K562 (cell line): ENCODE measurements at regions not wholly inside any gene's neighbourhood (a gene's known extent, or its start where the extent isn't known, plus 50 kb on each side); places are given as distances from the start of the nearest gene placed in this dataset.

Experiments
- ATAC-seq: fragments of 200-7000 bp; cut with Tn5 transposase; 3 replicates; pipeline ENCODE4 v1.9.1; 2020; ENCODE audit warnings: moderate library complexity
- BruUV-seq: library from RNA; stranded (reverse); fragments of 400-500 nt; replicated peaks from 2 replicates; lab custom pipeline; 2021; lab: Mats Ljungman, UMichigan
- CTCF ChIA-PET: fragments of 300-600 bp; formaldehyde crosslinking; extraction: SDS; loops from one replicate; lab custom pipeline; 2021; ENCODE audit warnings: low intra/inter-chr PET ratio; lab: Yijun Ruan, JAX
- POLR2A ChIA-PET: fragments of 300-600, 350-650 bp; sonication (Branson Sonifier 250); formaldehyde crosslinking; extraction: SDS; loops from one replicate; lab custom pipeline; 2021; ENCODE audit warnings: antibody characterized with exemption, inconsistent platforms; lab: Yijun Ruan, JAX
- DNase-seq, 4 experiments: peaks; one replicate each; pipeline versions ENCODE4 v3.0.0 to v3.0.0-alpha.2; 2011 to 2018; ENCODE audit warnings: low spot score in 3 of 4, mixed read lengths in 3 of 4; ENCODE audit errors: extremely low read depth in 1 of 4
- FAIRE-seq: peaks from 2 replicates; lab custom pipeline; 2011; peaks lifted over from hg19 to GRCh38; lab: Jason Lieb, UNC
- H2AFZ ChIP-seq: 2 replicates; pipeline ENCODE4 v1.6.0; 2011; ENCODE audit warnings: low read depth, low read length, control low read depth, inconsistent platforms
- H3K27ac ChIP-seq: fragments of 200-600 bp; 3 replicates; pipeline ENCODE4 v1.8.0; 2011; ENCODE audit warnings: low read depth, mild to moderate bottlenecking, control low read depth, inconsistent platforms, low read length, moderate library complexity, mixed read lengths; ENCODE audit errors: extremely low read depth
- H3K27me3 ChIP-seq, 2 experiments: fragments of 300-600 bp in 1 of 2; 2 replicates in 1 of 2; 3 replicates in 1 of 2; pipeline versions ENCODE4 v1.6.0 to v1.8.0; 2011; ENCODE audit warnings: inconsistent platforms in 2 of 2, low read length in 2 of 2, mild to moderate bottlenecking in 1 of 2, mixed read lengths in 1 of 2, moderate library complexity in 1 of 2; ENCODE audit not compliant: control insufficient read depth in 2 of 2, insufficient read depth in 2 of 2
- H3K36me3 ChIP-seq: fragments of 300-600 bp; 3 replicates; pipeline ENCODE4 v1.8.0; 2011; ENCODE audit warnings: mild to moderate bottlenecking, low read length, inconsistent platforms; ENCODE audit not compliant: control insufficient read depth, insufficient read depth
- H3K4me1 ChIP-seq, 2 experiments: fragments of 200-600 bp in 1 of 2; replicated peaks in 1 of 2; 2 replicates in 1 of 2; 3 replicates in 1 of 2; pipeline versions ENCODE4 v1.5.1 to v1.8.0; 2011; ENCODE audit warnings: inconsistent platforms in 2 of 2, low read length in 2 of 2, mild to moderate bottlenecking in 1 of 2, mixed read lengths in 1 of 2, moderate library complexity in 1 of 2; ENCODE audit not compliant: control insufficient read depth in 2 of 2, insufficient read depth in 2 of 2
- H3K4me2 ChIP-seq: 2 replicates; pipeline ENCODE4 v1.6.1; 2011; ENCODE audit warnings: low read length, control low read depth, inconsistent platforms, mixed read lengths; ENCODE audit not compliant: insufficient read depth
- H3K4me3 ChIP-seq: fragments of 200-600 bp; sonication (generic), shearing (Covaris generic); 2 replicates; pipeline ENCODE4 v1.5.1; 2016; ENCODE audit warnings: control low read depth, inconsistent platforms
- H3K79me2 ChIP-seq: fragments of 200-600 bp; 3 replicates; pipeline ENCODE4 v1.8.0; 2011; ENCODE audit warnings: low read length, inconsistent platforms; ENCODE audit not compliant: control insufficient read depth, insufficient read depth
- H3K9ac ChIP-seq, 2 experiments: 2 replicates each; pipeline versions ENCODE4 v1.6.0 to v1.6.1; 2011; ENCODE audit warnings: low read depth in 2 of 2, low read length in 2 of 2, control low read depth in 1 of 2, inconsistent platforms in 1 of 2, mild to moderate bottlenecking in 1 of 2, mixed read lengths in 1 of 2; ENCODE audit not compliant: insufficient read depth in 1 of 2
- H3K9me1 ChIP-seq: one replicate; pipeline ENCODE4 v1.6.0; 2011; ENCODE audit warnings: inconsistent platforms, mild to moderate bottlenecking, low read length, moderate library complexity; ENCODE audit not compliant: control insufficient read depth, insufficient read depth
- H3K9me3 ChIP-seq: replicated peaks from 2 replicates; pipeline ENCODE4 v1.5.1; 2011; ENCODE audit warnings: low read depth, low read length, inconsistent platforms; ENCODE audit not compliant: control insufficient read depth, insufficient read depth
- H4K20me1 ChIP-seq: replicated peaks from 2 replicates; pipeline ENCODE4 v1.6.1; 2011; ENCODE audit warnings: low read length, inconsistent platforms, mixed read lengths; ENCODE audit not compliant: control insufficient read depth, insufficient read depth
- CHCHD3 ChIP-seq: fragments of 250-450 bp; sonication (Bioruptor Pico); IDR thresholded peaks from 2 replicates; pipeline ENCODE4 v2.1.2; 2022; ENCODE audit warnings: mild to moderate bottlenecking
- ETV5 ChIP-seq: sonication (generic); formaldehyde crosslinking; IDR thresholded peaks from 2 replicates; pipeline ENCODE4 v1.4.0; 2020; ENCODE audit warnings: low read depth, mild to moderate bottlenecking, missing genetic modification reagents
- ETV6 ChIP-seq, 3 experiments: fragments of 150-350 bp in 1 of 3; sonication (generic) in 1 of 3; formaldehyde crosslinking in 1 of 3; IDR thresholded peaks; 2 replicates each; pipeline versions ENCODE4 v1.6.1 to v1.8.0; 2014 to 2022; ENCODE audit warnings: borderline replicate concordance in 2 of 3, low read depth in 2 of 3, antibody characterized with exemption in 1 of 3, low read length in 1 of 3, mild to moderate bottlenecking in 1 of 3, missing genetic modification reagents in 1 of 3
- FOSL1 ChIP-seq: fragments of 200-800 bp; sonication (Bioruptor generic); conservative IDR thresholded peaks from 2 replicates; pipeline ENCODE4 v1.6.1; 2016; ENCODE audit warnings: missing genetic modification characterization, missing compliant biosample characterization
- NR3C1 ChIP-seq: sonication (generic); formaldehyde crosslinking; IDR thresholded peaks from 2 replicates; pipeline ENCODE4 v1.8.1; 2022; ENCODE audit warnings: missing genetic modification reagents
- SMAD3 ChIP-seq: fragments of 450-650 bp; formaldehyde crosslinking; conservative IDR thresholded peaks from 2 replicates; pipeline ENCODE4 v1.4.0; 2020; ENCODE audit warnings: mild to moderate bottlenecking
- TBP ChIP-seq: optimal IDR thresholded peaks from 2 replicates; pipeline ENCODE3; 2011; ENCODE audit warnings: low read depth, low read length, improper control_type of control experiment
- ZNF23 ChIP-seq: fragments of 250-450 bp; sonication (Bioruptor Pico); IDR thresholded peaks from 2 replicates; pipeline ENCODE4 v1.4.0; 2020; ENCODE audit warnings: mild to moderate bottlenecking
- ZNF449 ChIP-seq: fragments of 250-450 bp; sonication (Bioruptor Pico); IDR thresholded peaks from 2 replicates; pipeline ENCODE4 v1.8.0; 2022; ENCODE audit warnings: moderate library complexity, mild to moderate bottlenecking, inconsistent platforms
- ZNF644 ChIP-seq: fragments of 200-800 bp; sonication (Bioruptor generic); IDR thresholded peaks from 2 replicates; pipeline ENCODE4 v1.6.1; 2016; ENCODE audit warnings: low read depth, missing genetic modification characterization, missing compliant biosample characterization
- WGBS: fragments of 100-300 bp; shearing (Covaris generic); methylation state at CpG from one replicate; pipeline ENCODE4 v1.1.6; 2016; ENCODE audit warnings: low coverage, mixed read lengths; ENCODE audit not compliant: insufficient coverage; ENCODE audit errors: missing lambda C conversion rate; 5-methylcytosine and 5-hydroxymethylcytosine counted together
- in situ Hi-C: fragments of 300-500 bp; cut with MboI; formaldehyde crosslinking; loops from 4 replicates; pipeline ENCODE4 v1.15.0; 2018; ENCODE audit warnings: inconsistent platforms, mixed read lengths
- intact Hi-C: fragments of 100-400 bp; cut with micrococcal nuclease; formaldehyde crosslinking; loops from 2 replicates; pipeline ENCODE4 v1.14.2; 2022
- TF ChIP-seq, protein P1 (sequence below): sonication (generic); formaldehyde crosslinking; IDR thresholded peaks from 2 replicates; pipeline ENCODE4 v1.5.0; 2020; ENCODE audit warnings: missing genetic modification reagents

GRCh38 chr6:82524031-82524430 is 160.4 kb downstream of the TPBG start (continued):
- TF ChIP-seq ZNF23 (CRISPR knock-in tag) = no peak
- TF ChIP-seq SMAD3 = no peak
- TF ChIP-seq CHCHD3 (CRISPR knock-in tag) = no peak
- no peak for TF ChIP-seq ZNF449
- no peak for TF ChIP-seq ETV6 (IDR thresholded peaks at IDR 0.05; ENCODE audit: borderline replicate concordance in 1 of 2, low read depth in 2 of 2, low read length in 1 of 2)
- TF ChIP-seq ETV6 (CRISPR knock-in tag; IDR thresholded peaks at IDR 0.05; ENCODE audit: borderline replicate concordance) = no peak
- no peak for TF ChIP-seq ETV5
- no peak for TF ChIP-seq TBP

DNA sequence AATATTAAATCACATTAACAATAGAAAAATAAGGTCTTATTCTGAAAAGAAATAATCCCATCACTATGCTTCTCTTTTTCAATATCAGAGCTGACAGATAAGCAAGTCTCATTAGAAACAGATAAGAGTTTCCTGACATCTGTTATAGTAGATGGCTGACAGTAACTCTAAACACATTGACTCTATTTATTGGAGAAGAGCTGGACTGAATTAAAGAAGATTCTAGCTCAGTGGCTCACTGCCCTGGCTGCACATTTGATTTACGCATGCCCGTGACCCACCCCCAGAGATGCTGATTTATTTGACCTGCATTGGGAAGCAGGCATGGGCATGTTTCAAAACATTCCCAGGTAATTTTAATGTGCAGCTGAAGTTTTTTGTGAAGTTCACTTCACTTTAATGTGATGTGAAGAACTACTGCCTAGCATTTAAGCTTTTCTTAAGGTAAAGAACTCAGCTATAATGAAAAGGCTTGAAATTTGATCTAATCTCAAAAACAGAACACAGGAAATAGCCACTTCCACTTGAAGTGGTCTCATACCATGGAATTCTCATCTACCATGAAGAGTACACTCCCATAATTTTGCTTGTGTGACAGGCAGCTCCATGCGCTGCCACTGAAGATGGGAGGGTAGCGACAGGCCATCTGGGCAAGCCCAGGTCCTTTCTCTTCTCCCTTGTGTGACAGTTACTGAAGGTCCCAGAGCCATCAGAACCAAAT is 162.3 kb downstream of the TPBG start:
- in situ Hi-C loops (no loop called here), intact Hi-C loops (no loop called here)
- Histone ChIP-seq H2AFZ (no peak overlapping the region), H3K4me1 (no peaks in the 10 kb centered on the region; a peak in 2 of 5 replicates), H3K27me3 (no peaks in the 10 kb centered on the region), H4K20me1 (no peaks in the 10 kb centered on the region), H3K4me2 (no peak overlapping the region), H3K9me1 (no peaks in the 10 kb centered on the region), H3K36me3 (no peaks in the 10 kb centered on the region), H3K27ac (no peak overlapping the region), H3K9ac (no peak overlapping the region), H3K79me2 (no peaks in the 10 kb centered on the region), H3K9me3 (no peaks in the 10 kb centered on the region), H3K4me3 (no peak overlapping the region)
- ATAC-seq (no peak), FAIRE-seq (no peak), DNase-seq (no peak)
- 14% methylated on average over 4 of the region's 4 CpGs for WGBS
- ChIA-PET POLR2A (no interaction called here), CTCF (no interaction called here)
- BruUV-seq = no TSS peak
- TF ChIP-seq, protein P1, sequence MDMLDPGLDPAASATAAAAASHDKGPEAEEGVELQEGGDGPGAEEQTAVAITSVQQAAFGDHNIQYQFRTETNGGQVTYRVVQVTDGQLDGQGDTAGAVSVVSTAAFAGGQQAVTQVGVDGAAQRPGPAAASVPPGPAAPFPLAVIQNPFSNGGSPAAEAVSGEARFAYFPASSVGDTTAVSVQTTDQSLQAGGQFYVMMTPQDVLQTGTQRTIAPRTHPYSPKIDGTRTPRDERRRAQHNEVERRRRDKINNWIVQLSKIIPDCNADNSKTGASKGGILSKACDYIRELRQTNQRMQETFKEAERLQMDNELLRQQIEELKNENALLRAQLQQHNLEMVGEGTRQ (CRISPR knock-in tag) = no peak
- TF ChIP-seq NR3C1 (no peak), FOSL1 (tag) (no peak), ZNF644 (no peak)
